Effector memory CD8-positive, alpha-beta T cell (primary cell): ENCODE measurements at regions not wholly inside any gene's neighbourhood (a gene's known extent, or its start where the extent isn't known, plus 50 kb on each side); places are given as distances from the start of the nearest gene placed in this dataset.
"Not testable (repeated sequence)": the region's sequence is repeated elsewhere in the genome, so short reads cannot be mapped to it uniquely, and the experiment has no call there.

Experiments
- ATAC-seq: fragments of 150-1000 bp; cut with Tn5 transposase; replicated peaks from 2 replicates; pipeline ENCODE4 v1.10.0; 2021; ENCODE audit warnings: mild to moderate bottlenecking, moderate library complexity
- DNase-seq, 3 experiments: peaks; one replicate each; pipeline ENCODE4 v3.0.0; 2021
- H3K27ac Mint-ChIP-seq, 2 donors: one replicate each; pipeline ENCODE4 v1.8.0; 2022; ENCODE audit warnings: mild to moderate bottlenecking in 2 of 2, mixed read lengths in 2 of 2, moderate library complexity in 2 of 2
- H3K27me3 Mint-ChIP-seq, 2 donors: one replicate each; pipeline ENCODE4 v1.8.0; 2022; ENCODE audit warnings: mixed read lengths in 2 of 2
- H3K36me3 Mint-ChIP-seq: one replicate; pipeline ENCODE4 v1.8.0; 2022; ENCODE audit warnings: mild to moderate bottlenecking, moderate library complexity, mixed read lengths; ENCODE audit not compliant: insufficient read depth
- H3K4me1 Mint-ChIP-seq, 2 donors: one replicate each; pipeline ENCODE4 v1.8.0; 2022; ENCODE audit warnings: low read depth in 2 of 2, mixed read lengths in 2 of 2
- H3K4me3 Mint-ChIP-seq, 2 donors: one replicate each; pipeline ENCODE4 v1.8.0; 2022; ENCODE audit warnings: mild to moderate bottlenecking in 2 of 2, mixed read lengths in 2 of 2, moderate library complexity in 2 of 2
- H3K9me3 Mint-ChIP-seq, 2 donors: one replicate each; pipeline ENCODE4 v1.8.0; 2022; ENCODE audit warnings: mixed read lengths in 2 of 2

GRCh38 chr2:113328973-113329372 is 50.3 kb upstream of the PAX8 start:
- H3K27me3 Mint-ChIP-seq = peaks cover 38 to 41% of the 10 kb centered on the region in 2 donors
- not testable (repeated sequence) for H3K4me1 Mint-ChIP-seq, H3K36me3 Mint-ChIP-seq, ATAC-seq, DNase-seq, H3K27ac Mint-ChIP-seq, H3K9me3 Mint-ChIP-seq, H3K4me3 Mint-ChIP-seq

GRCh38 chr2:113328572-113328971 is 49.9 kb upstream of the PAX8 start:
- H3K9me3 Mint-ChIP-seq, DNase-seq, H3K4me3 Mint-ChIP-seq, H3K4me1 Mint-ChIP-seq, H3K36me3 Mint-ChIP-seq, ATAC-seq, H3K27ac Mint-ChIP-seq: not testable (repeated sequence)
- peaks cover 38 to 41% of the 10 kb centered on the region in 2 donors for H3K27me3 Mint-ChIP-seq
